Ishikawa (cell line): ENCODE measurements at regions not wholly inside any gene's neighbourhood (a gene's known extent, or its start where the extent isn't known, plus 50 kb on each side); places are given as distances from the start of the nearest gene placed in this dataset.

Experiments
- CEBPB ChIP-seq: IDR thresholded peaks from 2 replicates; pipeline ENCODE4 v1.6.1; 2012
- CREB1 ChIP-seq: IDR thresholded peaks from 2 replicates; pipeline ENCODE4 v1.6.1; 2012; ENCODE audit warnings: low read depth
- EGR1 ChIP-seq: IDR thresholded peaks from 2 replicates; pipeline ENCODE4 v1.6.1; 2012
- EP300 ChIP-seq: IDR thresholded peaks from 2 replicates; pipeline ENCODE4 v1.6.1; 2012; ENCODE audit warnings: borderline replicate concordance
- FOXM1 ChIP-seq: IDR thresholded peaks from 2 replicates; pipeline ENCODE4 v1.6.1; 2012; ENCODE audit warnings: low read depth, borderline replicate concordance
- NFIC ChIP-seq: IDR thresholded peaks from 2 replicates; pipeline ENCODE4 v1.6.1; 2012
- RAD21 ChIP-seq: IDR thresholded peaks from 2 replicates; pipeline ENCODE4 v1.6.1; 2012; ENCODE audit warnings: low read depth
- TAF1 ChIP-seq: IDR thresholded peaks from 2 replicates; pipeline ENCODE4 v1.6.1; 2012; ENCODE audit warnings: low read depth, mild to moderate bottlenecking
- TCF12 ChIP-seq: IDR thresholded peaks from 2 replicates; pipeline ENCODE4 v1.6.1; 2012; ENCODE audit warnings: low read depth
- USF1 ChIP-seq: IDR thresholded peaks from 2 replicates; pipeline ENCODE4 v1.6.1; 2012
- YY1 ChIP-seq: IDR thresholded peaks from 2 replicates; pipeline ENCODE4 v1.6.1; 2012; ENCODE audit warnings: low read depth
- ZBTB7A ChIP-seq: IDR thresholded peaks from 2 replicates; pipeline ENCODE4 v1.6.1; 2012; ENCODE audit warnings: low read depth
- TF ChIP-seq, protein P1 (sequence below): IDR thresholded peaks from 2 replicates; pipeline ENCODE4 v1.6.1; 2012
- TF ChIP-seq, protein P2 (sequence below): IDR thresholded peaks from 2 replicates; pipeline ENCODE4 v1.6.1; 2012; ENCODE audit warnings: low read depth, mild to moderate bottlenecking

- TF ChIP-seq, protein P1, sequence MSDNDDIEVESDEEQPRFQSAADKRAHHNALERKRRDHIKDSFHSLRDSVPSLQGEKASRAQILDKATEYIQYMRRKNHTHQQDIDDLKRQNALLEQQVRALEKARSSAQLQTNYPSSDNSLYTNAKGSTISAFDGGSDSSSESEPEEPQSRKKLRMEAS: no peak
- TF ChIP-seq CEBPB (no peak), EGR1 (no peak), EP300 (no peak), ZBTB7A (no peak), FOXM1 (no peak), NFIC (no peak), RAD21 (no peak), TCF12 (no peak), YY1 (no peak), TAF1 (no peak), CREB1 (no peak), USF1 (no peak)
- TF ChIP-seq, protein P2, sequence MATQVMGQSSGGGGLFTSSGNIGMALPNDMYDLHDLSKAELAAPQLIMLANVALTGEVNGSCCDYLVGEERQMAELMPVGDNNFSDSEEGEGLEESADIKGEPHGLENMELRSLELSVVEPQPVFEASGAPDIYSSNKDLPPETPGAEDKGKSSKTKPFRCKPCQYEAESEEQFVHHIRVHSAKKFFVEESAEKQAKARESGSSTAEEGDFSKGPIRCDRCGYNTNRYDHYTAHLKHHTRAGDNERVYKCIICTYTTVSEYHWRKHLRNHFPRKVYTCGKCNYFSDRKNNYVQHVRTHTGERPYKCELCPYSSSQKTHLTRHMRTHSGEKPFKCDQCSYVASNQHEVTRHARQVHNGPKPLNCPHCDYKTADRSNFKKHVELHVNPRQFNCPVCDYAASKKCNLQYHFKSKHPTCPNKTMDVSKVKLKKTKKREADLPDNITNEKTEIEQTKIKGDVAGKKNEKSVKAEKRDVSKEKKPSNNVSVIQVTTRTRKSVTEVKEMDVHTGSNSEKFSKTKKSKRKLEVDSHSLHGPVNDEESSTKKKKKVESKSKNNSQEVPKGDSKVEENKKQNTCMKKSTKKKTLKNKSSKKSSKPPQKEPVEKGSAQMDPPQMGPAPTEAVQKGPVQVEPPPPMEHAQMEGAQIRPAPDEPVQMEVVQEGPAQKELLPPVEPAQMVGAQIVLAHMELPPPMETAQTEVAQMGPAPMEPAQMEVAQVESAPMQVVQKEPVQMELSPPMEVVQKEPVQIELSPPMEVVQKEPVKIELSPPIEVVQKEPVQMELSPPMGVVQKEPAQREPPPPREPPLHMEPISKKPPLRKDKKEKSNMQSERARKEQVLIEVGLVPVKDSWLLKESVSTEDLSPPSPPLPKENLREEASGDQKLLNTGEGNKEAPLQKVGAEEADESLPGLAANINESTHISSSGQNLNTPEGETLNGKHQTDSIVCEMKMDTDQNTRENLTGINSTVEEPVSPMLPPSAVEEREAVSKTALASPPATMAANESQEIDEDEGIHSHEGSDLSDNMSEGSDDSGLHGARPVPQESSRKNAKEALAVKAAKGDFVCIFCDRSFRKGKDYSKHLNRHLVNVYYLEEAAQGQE: no peak
Measured at GRCh38 chr11:130649801-130650200, 201.4 kb downstream of the ADAMTS15 start.
